HFFc6 (cell line): ENCODE measurements at regions not wholly inside any gene's neighbourhood (a gene's known extent, or its start where the extent isn't known, plus 50 kb on each side); places are given as distances from the start of the nearest gene placed in this dataset.

ENCODE experiments used
- DNase-seq: peaks from one replicate; pipeline ENCODE4 v3.0.0-alpha.2; 2018
- H3K27ac Mint-ChIP-seq: 2 replicates; pipeline ENCODE4 v1.8.0; 2020; ENCODE audit warnings: mild to moderate bottlenecking, mixed read lengths
- H3K27me3 Mint-ChIP-seq: 2 replicates; pipeline ENCODE4 v1.8.0; 2021; ENCODE audit warnings: mild to moderate bottlenecking, moderate library complexity, mixed read lengths; ENCODE audit not compliant: insufficient read depth
- H3K36me3 Mint-ChIP-seq: 2 replicates; pipeline ENCODE4 v1.8.0; 2021; ENCODE audit warnings: low read depth, mixed read lengths
- H3K4me1 Mint-ChIP-seq: 2 replicates; pipeline ENCODE4 v1.8.0; 2020; ENCODE audit warnings: low read depth, mixed read lengths
- H3K4me3 Mint-ChIP-seq: 2 replicates; pipeline ENCODE4 v1.8.0; 2020; ENCODE audit warnings: mild to moderate bottlenecking, moderate library complexity, mixed read lengths
- H3K9me3 Mint-ChIP-seq: 2 replicates; pipeline ENCODE4 v1.8.0; 2020; ENCODE audit warnings: mild to moderate bottlenecking, mixed read lengths
- CTCF ChIP-seq: fragments of 200-600 bp; sonication (generic); IDR thresholded peaks from 2 replicates; pipeline ENCODE4 v1.5.0; 2021; ENCODE audit warnings: antibody characterized with exemption, mild to moderate bottlenecking

- Mint-ChIP-seq H3K4me1 (no peaks in the 10 kb centered on the region), H3K27ac (no peak overlapping the region), H3K27me3 (peaks cover 2% of the 10 kb centered on the region; the same call in 1 of the 2 replicates), H3K9me3 (peaks cover 20% of the 10 kb centered on the region), H3K36me3 (no peaks in the 10 kb centered on the region), H3K4me3 (no peak overlapping the region)
- no peak for DNase-seq
- no peak for TF ChIP-seq CTCF
Measured at GRCh38 chr5:124212934-124213333, 533.5 kb downstream of the ZNF608 start.

GRCh38 chr5:124210111-124210910 is 536.1 kb downstream of the ZNF608 start:
- H3K4me3 Mint-ChIP-seq: no peak overlapping the region
- DNase-seq: no peak
- peaks cover 2% of the 10 kb centered on the region; the same call in 1 of the 2 replicates for H3K27me3 Mint-ChIP-seq
- H3K27ac Mint-ChIP-seq: no peak overlapping the region
- no peak for TF ChIP-seq CTCF
- H3K4me1 Mint-ChIP-seq: no peaks in the 10 kb centered on the region
- H3K9me3 Mint-ChIP-seq: peaks cover 20% of the 10 kb centered on the region
- no peaks in the 10 kb centered on the region for H3K36me3 Mint-ChIP-seq

- Mint-ChIP-seq H3K36me3 (no peaks in the 10 kb centered on the region), H3K27me3 (peaks cover 2% of the 10 kb centered on the region; the same call in 1 of the 2 replicates), H3K4me3 (no peak overlapping the region), H3K27ac (no peak overlapping the region), H3K4me1 (no peaks in the 10 kb centered on the region), H3K9me3 (peaks cover 31% of the 10 kb centered on the region)
- DNase-seq: no peak
- no peak for TF ChIP-seq CTCF
Measured at GRCh38 chr5:124207118-124207517, 539.3 kb downstream of the ZNF608 start.

GRCh38 chr5:124206540-124206939 is 539.9 kb downstream of the ZNF608 start:
- H3K4me3 Mint-ChIP-seq: no peak overlapping the region
- DNase-seq: no peak
- no peak for TF ChIP-seq CTCF
- no peaks in the 10 kb centered on the region for H3K36me3 Mint-ChIP-seq
- peaks cover 32% of the 10 kb centered on the region for H3K9me3 Mint-ChIP-seq
- peaks cover 2% of the 10 kb centered on the region; the same call in 1 of the 2 replicates for H3K27me3 Mint-ChIP-seq
- H3K4me1 Mint-ChIP-seq: no peaks in the 10 kb centered on the region
- no peak overlapping the region for H3K27ac Mint-ChIP-seq

GRCh38 chr5:124203303-124203702 is 543.1 kb downstream of the ZNF608 start:
- no peaks in the 10 kb centered on the region; the same call in 1 of the 2 replicates for H3K27me3 Mint-ChIP-seq
- H3K36me3 Mint-ChIP-seq: no peaks in the 10 kb centered on the region

More at GRCh38 chr5:124203303-124203702, 543.1 kb downstream of the ZNF608 start:
- Mint-ChIP-seq H3K4me3 (no peak overlapping the region), H3K4me1 (no peaks in the 10 kb centered on the region), H3K9me3 (peaks cover 32% of the 10 kb centered on the region), H3K27ac (no peak overlapping the region)
- DNase-seq: no peak
- TF ChIP-seq CTCF: no peak
